ENCODE measurements at regions not wholly inside any gene's neighbourhood (a gene's known extent, or its start where the extent isn't known, plus 50 kb on each side); places are given as distances from the start of the nearest gene placed in this dataset.

- Histone ChIP-seq H3K4me3 (ENCODE audit: low read length) (no peak overlapping the region), H3K27ac (ENCODE audit: low read length) (no peak overlapping the region), H3K79me2 (replicated peaks; ENCODE audit: insufficient read depth, low read length) (no peaks in the 10 kb centered on the region), H3F3A (ENCODE audit: insufficient read depth, low read length, poor library complexity, severe bottlenecking) (no peaks in the 10 kb centered on the region), H3K9ac (ENCODE audit: low read length) (no peak overlapping the region), H3K9me3 (ENCODE audit: low read length) (no peaks in the 10 kb centered on the region), H3K36me3 (ENCODE audit: insufficient read depth, low read length) (no peaks in the 10 kb centered on the region), H3K4me2 (ENCODE audit: low read length) (no peak overlapping the region), H4K20me1 (ENCODE audit: insufficient read depth) (no peaks in the 10 kb centered on the region), H3K27me3 (ENCODE audit: insufficient read depth, low read depth, low read length) (no peaks in the 10 kb centered on the region), H2AFZ (ENCODE audit: low read depth, low read length) (no peak overlapping the region), H3K9me2 (ENCODE audit: insufficient read depth, low read length) (no peaks in the 10 kb centered on the region)
- no peak for TF ChIP-seq EZH2 (IDR thresholded peaks at IDR 0.05; ENCODE audit: borderline replicate concordance, insufficient read depth, low read length, poor library complexity, severe bottlenecking)
- no peak for TF ChIP-seq EP300 (conservative IDR thresholded peaks at IDR 0.05; ENCODE audit: poor library complexity, severe bottlenecking)
- TF ChIP-seq REST (IDR thresholded peaks at IDR 0.05; ENCODE audit: borderline replicate concordance), result no peak
- TF ChIP-seq RAD21 (conservative IDR thresholded peaks at IDR 0.05), result no peak
- TF ChIP-seq SMC3 (conservative IDR thresholded peaks at IDR 0.05; ENCODE audit: poor library complexity), result no peak
- no peak for TF ChIP-seq POLR2AphosphoS5 (IDR thresholded peaks at IDR 0.05)
- no peak for TF ChIP-seq CTCF (IDR thresholded peaks at IDR 0.05; ENCODE audit: poor library complexity, severe bottlenecking)
- no peak for TF ChIP-seq TAF1 (IDR thresholded peaks at IDR 0.05; ENCODE audit: low read depth)
- no peak for TF ChIP-seq MXI1 (conservative IDR thresholded peaks at IDR 0.05; ENCODE audit: poor library complexity, severe bottlenecking)
Observed at GRCh38 chr5:9799606-9800005, 169.5 kb upstream of the TAS2R1 start.

GRCh38 chr5:9790276-9790675 is 160.1 kb upstream of the TAS2R1 start:
- Histone ChIP-seq H3K79me2 (replicated peaks; ENCODE audit: insufficient read depth, low read length) (no peaks in the 10 kb centered on the region), H3K9me2 (ENCODE audit: insufficient read depth, low read length) (no peaks in the 10 kb centered on the region), H2AFZ (ENCODE audit: low read depth, low read length) (no peak overlapping the region), H3K27ac (ENCODE audit: low read length) (no peak overlapping the region), H3K4me2 (ENCODE audit: low read length) (no peak overlapping the region), H3K9ac (ENCODE audit: low read length) (no peak overlapping the region), H3K4me3 (ENCODE audit: low read length) (no peak overlapping the region), H3F3A (ENCODE audit: insufficient read depth, low read length, poor library complexity, severe bottlenecking) (no peaks in the 10 kb centered on the region), H3K36me3 (ENCODE audit: insufficient read depth, low read length) (no peaks in the 10 kb centered on the region), H4K20me1 (ENCODE audit: insufficient read depth) (no peaks in the 10 kb centered on the region), H3K9me3 (ENCODE audit: low read length) (no peaks in the 10 kb centered on the region), H3K27me3 (ENCODE audit: insufficient read depth, low read depth, low read length) (no peaks in the 10 kb centered on the region)
- TF ChIP-seq CTCF (IDR thresholded peaks at IDR 0.05; ENCODE audit: poor library complexity, severe bottlenecking) (no peak), POLR2AphosphoS5 (IDR thresholded peaks at IDR 0.05) (no peak), REST (IDR thresholded peaks at IDR 0.05; ENCODE audit: borderline replicate concordance) (no peak), RAD21 (conservative IDR thresholded peaks at IDR 0.05) (no peak), EZH2 (IDR thresholded peaks at IDR 0.05; ENCODE audit: borderline replicate concordance, insufficient read depth, low read length, poor library complexity, severe bottlenecking) (no peak), SMC3 (conservative IDR thresholded peaks at IDR 0.05; ENCODE audit: poor library complexity) (no peak)

All from neural cell (in vitro differentiated cells).